Endodermal cell (in vitro differentiated cells): ENCODE measurements at regions not wholly inside any gene's neighbourhood (a gene's known extent, or its start where the extent isn't known, plus 50 kb on each side); places are given as distances from the start of the nearest gene placed in this dataset.

Experiments
- DNase-seq: peaks from one replicate; pipeline ENCODE4 v3.0.0-alpha.2; 2017
- H3K27ac ChIP-seq: 2 replicates; pipeline ENCODE4 v1.5.1; 2013; ENCODE audit warnings: mild to moderate bottlenecking, low read depth, low read length, moderate library complexity
- H3K27me3 ChIP-seq: 2 replicates; pipeline ENCODE4 v1.6.1; 2013; ENCODE audit warnings: mild to moderate bottlenecking, low read length, moderate library complexity; ENCODE audit not compliant: insufficient read depth, control insufficient read depth, poor library complexity, severe bottlenecking
- H3K36me3 ChIP-seq: 2 replicates; pipeline ENCODE4 v1.7.0; 2013; ENCODE audit warnings: mild to moderate bottlenecking, low read length, moderate library complexity; ENCODE audit not compliant: control insufficient read depth, insufficient read depth
- H3K4me1 ChIP-seq: one replicate; pipeline ENCODE4 v1.7.0; 2013; ENCODE audit warnings: low read length; ENCODE audit not compliant: control insufficient read depth, insufficient read depth
- H3K4me3 ChIP-seq: 2 replicates; pipeline ENCODE4 v1.5.1; 2013; ENCODE audit warnings: mild to moderate bottlenecking, low read length, moderate library complexity
- H3K9ac ChIP-seq: 2 replicates; pipeline ENCODE4 v1.6.1; 2013; ENCODE audit warnings: mild to moderate bottlenecking, low read length, moderate library complexity; ENCODE audit not compliant: poor library complexity, severe bottlenecking; ENCODE audit errors: extremely low read depth
- H3K9me3 ChIP-seq: 2 replicates; pipeline ENCODE4 v1.6.1; 2013; ENCODE audit warnings: mild to moderate bottlenecking, low read length, moderate library complexity; ENCODE audit not compliant: control insufficient read depth
- H3K27ac Mint-ChIP-seq: 2 replicates; pipeline ENCODE4 v1.8.0; 2020; ENCODE audit warnings: mixed read lengths
- H3K27me3 Mint-ChIP-seq: 2 replicates; pipeline ENCODE4 v1.8.0; 2021; ENCODE audit warnings: mild to moderate bottlenecking, mixed read lengths; ENCODE audit not compliant: insufficient read depth
- H3K36me3 Mint-ChIP-seq: 2 replicates; pipeline ENCODE4 v1.8.0; 2020; ENCODE audit warnings: low read depth, mixed read lengths
- H3K4me1 Mint-ChIP-seq: 2 replicates; pipeline ENCODE4 v1.8.0; 2020; ENCODE audit warnings: mixed read lengths
- H3K4me3 Mint-ChIP-seq: 2 replicates; pipeline ENCODE4 v1.8.0; 2020; ENCODE audit warnings: mild to moderate bottlenecking, moderate library complexity, mixed read lengths
- H3K9me3 Mint-ChIP-seq: 2 replicates; pipeline ENCODE4 v1.8.0; 2020; ENCODE audit warnings: mild to moderate bottlenecking, mixed read lengths
- CTCF ChIP-seq: fragments of 200-600 bp; sonication (generic); conservative IDR thresholded peaks from 2 replicates; pipeline ENCODE4 v1.5.0; 2021; ENCODE audit warnings: antibody characterized with exemption, mild to moderate bottlenecking
- WGBS, 2 experiments: methylation state at CpG; one replicate each; pipeline versions ENCODE4 v1.1.5 to v1.1.7; 2013; ENCODE audit warnings: missing lambda C conversion rate in 2 of 2, mixed read lengths in 1 of 2; ENCODE audit not compliant: insufficient coverage in 1 of 2, insufficient read length in 1 of 2; 5-methylcytosine and 5-hydroxymethylcytosine counted together

- Mint-ChIP-seq H3K4me1 (peaks cover 17% of the 10 kb centered on the region), H3K4me3 (no peak overlapping the region), H3K36me3 (no peaks in the 10 kb centered on the region), H3K9me3 (no peaks in the 10 kb centered on the region), H3K27me3 (no peaks in the 10 kb centered on the region), H3K27ac (peak overlapping the region; percentile 21)
- H3K9me3 ChIP-seq, result no peaks in the 10 kb centered on the region
- no peaks in the 10 kb centered on the region for H3K4me1 ChIP-seq
- no peaks in the 10 kb centered on the region for H3K36me3 ChIP-seq
- H3K27ac ChIP-seq, result no peak overlapping the region
- WGBS, 2 experiments, result 93 to 95% methylated on average over 4 to 6 of the region's 6 CpGs
- no peak overlapping the region for H3K9ac ChIP-seq
- no peak overlapping the region for H3K4me3 ChIP-seq
- TF ChIP-seq CTCF, result no peak
- DNase-seq, result no peak
- H3K27me3 ChIP-seq, result no peaks in the 10 kb centered on the region
Measured at GRCh38 chr2:138236142-138236541, 265.4 kb upstream of the SPOPL start.

- Mint-ChIP-seq H3K27ac (no peak overlapping the region), H3K4me3 (no peak overlapping the region), H3K36me3 (no peaks in the 10 kb centered on the region), H3K4me1 (peaks cover 8% of the 10 kb centered on the region), H3K9me3 (no peaks in the 10 kb centered on the region), H3K27me3 (no peaks in the 10 kb centered on the region)
- TF ChIP-seq CTCF, result no peak
- H3K4me1 ChIP-seq, result no peaks in the 10 kb centered on the region
- no peak overlapping the region for H3K4me3 ChIP-seq
- H3K36me3 ChIP-seq, result no peaks in the 10 kb centered on the region
- H3K27me3 ChIP-seq, result no peaks in the 10 kb centered on the region
- H3K9me3 ChIP-seq, result no peaks in the 10 kb centered on the region
- 79 to 82% methylated on average over 5 of the region's 5 CpGs for WGBS, 2 experiments
- no peak for DNase-seq
- no peak overlapping the region for H3K27ac ChIP-seq
- H3K9ac ChIP-seq, result no peak overlapping the region
Measured at GRCh38 chr2:138237667-138238384, 263.7 kb upstream of the SPOPL start.

- no peaks in the 10 kb centered on the region for H3K27me3 ChIP-seq
- no peaks in the 10 kb centered on the region for H3K9me3 ChIP-seq
- no peaks in the 10 kb centered on the region for H3K9me3 Mint-ChIP-seq
- H3K36me3 ChIP-seq, result no peaks in the 10 kb centered on the region
- H3K4me1 Mint-ChIP-seq, result peaks cover 8% of the 10 kb centered on the region
- no peak for TF ChIP-seq CTCF
- H3K9ac ChIP-seq, result no peak overlapping the region
- no peak overlapping the region for H3K4me3 Mint-ChIP-seq
- no peaks in the 10 kb centered on the region for H3K4me1 ChIP-seq
- H3K4me3 ChIP-seq, result no peak overlapping the region
- H3K27ac ChIP-seq, result no peak overlapping the region
- H3K27me3 Mint-ChIP-seq, result no peaks in the 10 kb centered on the region
- no peak overlapping the region for H3K27ac Mint-ChIP-seq
- DNase-seq, result no peak
- no peaks in the 10 kb centered on the region for H3K36me3 Mint-ChIP-seq
Measured at GRCh38 chr2:138238908-138239307, 262.7 kb upstream of the SPOPL start.
